Cardiac muscle cell (in vitro differentiated cells and primary cell): ENCODE measurements at regions not wholly inside any gene's neighbourhood (a gene's known extent, or its start where the extent isn't known, plus 50 kb on each side); places are given as distances from the start of the nearest gene placed in this dataset.

Experiments
- DNase-seq, 2 donors: peaks; one replicate each; pipeline versions ENCODE4 v3.0.0 to v3.0.0-alpha.2; 2010 to 2017; ENCODE audit warnings: low read depth in 1 of 2, low spot score in 1 of 2
- H3K27ac ChIP-seq: fragments of 200-600 bp; sonication (generic); 2 replicates; pipeline ENCODE4 v1.5.1; 2016
- H3K27me3 ChIP-seq: fragments of 200-600 bp; sonication (generic); 2 replicates; pipeline ENCODE4 v1.6.0; 2016; ENCODE audit warnings: control low read depth
- H3K36me3 ChIP-seq: fragments of 200-600 bp; sonication (generic); 2 replicates; pipeline ENCODE4 v1.5.1; 2016; ENCODE audit warnings: control low read depth
- H3K4me1 ChIP-seq: fragments of 200-600 bp; sonication (generic); 2 replicates; pipeline ENCODE4 v1.8.1; 2017; ENCODE audit warnings: low read depth, mild to moderate bottlenecking, mixed run types
- H3K4me3 ChIP-seq: fragments of 200-600 bp; sonication (generic); 2 replicates; pipeline ENCODE4 v1.5.1; 2016; ENCODE audit warnings: mild to moderate bottlenecking
- H3K9me3 ChIP-seq: fragments of 200-600 bp; sonication (generic); 2 replicates; pipeline ENCODE4 v1.5.1; 2017; ENCODE audit warnings: low read depth, mild to moderate bottlenecking, control low read depth
- TF ChIP-seq, protein P1 (sequence below): IDR thresholded peaks from 2 replicates; pipeline ENCODE4 v1.5.1; 2012; ENCODE audit warnings: low read depth, mild to moderate bottlenecking, low read length

- no peak overlapping the region for H3K27ac ChIP-seq
- H3K27me3 ChIP-seq = peaks cover 11% of the 10 kb centered on the region
- DNase-seq = no peak
- no peak overlapping the region for H3K4me3 ChIP-seq
- H3K9me3 ChIP-seq = no peaks in the 10 kb centered on the region
- H3K36me3 ChIP-seq = no peaks in the 10 kb centered on the region
- TF ChIP-seq, protein P1, sequence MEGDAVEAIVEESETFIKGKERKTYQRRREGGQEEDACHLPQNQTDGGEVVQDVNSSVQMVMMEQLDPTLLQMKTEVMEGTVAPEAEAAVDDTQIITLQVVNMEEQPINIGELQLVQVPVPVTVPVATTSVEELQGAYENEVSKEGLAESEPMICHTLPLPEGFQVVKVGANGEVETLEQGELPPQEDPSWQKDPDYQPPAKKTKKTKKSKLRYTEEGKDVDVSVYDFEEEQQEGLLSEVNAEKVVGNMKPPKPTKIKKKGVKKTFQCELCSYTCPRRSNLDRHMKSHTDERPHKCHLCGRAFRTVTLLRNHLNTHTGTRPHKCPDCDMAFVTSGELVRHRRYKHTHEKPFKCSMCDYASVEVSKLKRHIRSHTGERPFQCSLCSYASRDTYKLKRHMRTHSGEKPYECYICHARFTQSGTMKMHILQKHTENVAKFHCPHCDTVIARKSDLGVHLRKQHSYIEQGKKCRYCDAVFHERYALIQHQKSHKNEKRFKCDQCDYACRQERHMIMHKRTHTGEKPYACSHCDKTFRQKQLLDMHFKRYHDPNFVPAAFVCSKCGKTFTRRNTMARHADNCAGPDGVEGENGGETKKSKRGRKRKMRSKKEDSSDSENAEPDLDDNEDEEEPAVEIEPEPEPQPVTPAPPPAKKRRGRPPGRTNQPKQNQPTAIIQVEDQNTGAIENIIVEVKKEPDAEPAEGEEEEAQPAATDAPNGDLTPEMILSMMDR = no peak
- H3K4me1 ChIP-seq = peaks cover 46% of the 10 kb centered on the region
Observed at GRCh38 chr11:123304828-123305466, 109.9 kb upstream of the CLMP start.

GRCh38 chr11:123303924-123304323 is 108.9 kb upstream of the CLMP start:
- H3K4me1 ChIP-seq = peaks cover 46% of the 10 kb centered on the region
- DNase-seq = no peak
- H3K27me3 ChIP-seq = peaks cover 11% of the 10 kb centered on the region
- no peak overlapping the region for H3K4me3 ChIP-seq
- TF ChIP-seq, protein P1 = no peak
- no peaks in the 10 kb centered on the region for H3K9me3 ChIP-seq
- no peak overlapping the region for H3K27ac ChIP-seq
- H3K36me3 ChIP-seq = no peaks in the 10 kb centered on the region

DNA sequence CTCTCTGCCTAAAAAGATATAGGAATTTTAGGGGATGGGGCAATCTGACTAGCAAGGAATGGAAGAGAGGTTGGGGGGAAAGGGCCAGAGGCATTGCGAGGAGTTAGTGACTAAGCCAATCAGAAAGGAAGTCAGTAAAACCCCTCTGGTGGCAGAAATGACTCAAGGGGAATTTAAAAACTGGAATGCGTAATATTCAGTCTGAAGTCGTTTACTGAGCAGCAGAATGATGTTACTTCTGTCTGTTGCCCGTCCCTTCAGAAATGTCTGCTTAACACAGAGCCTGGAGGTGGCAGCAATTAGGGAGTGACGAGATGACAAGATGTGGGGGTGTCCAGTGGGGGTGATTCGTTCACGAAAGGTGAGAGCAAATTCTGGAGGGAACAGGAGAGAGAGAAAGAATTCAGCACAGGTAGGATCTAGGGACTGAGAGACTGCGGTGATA is 107.7 kb upstream of the CLMP start:
- H3K9me3 ChIP-seq = no peaks in the 10 kb centered on the region
- H3K36me3 ChIP-seq = no peaks in the 10 kb centered on the region
- peaks cover 40% of the 10 kb centered on the region for H3K4me1 ChIP-seq
- peaks cover 11% of the 10 kb centered on the region for H3K27me3 ChIP-seq
- peak in 1 of 2 donors; percentile 56 for DNase-seq
- H3K4me3 ChIP-seq = no peak overlapping the region
- H3K27ac ChIP-seq = no peak overlapping the region
- TF ChIP-seq, protein P1 = no peak

- Histone ChIP-seq H3K27me3 (peaks cover 12% of the 10 kb centered on the region), H3K36me3 (no peaks in the 10 kb centered on the region), H3K4me3 (peak overlapping the region; percentile 17), H3K9me3 (no peaks in the 10 kb centered on the region), H3K27ac (peak overlapping the region; percentile 9), H3K4me1 (peaks cover 31% of the 10 kb centered on the region)
- peak; percentile 55 to 91 for DNase-seq
- TF ChIP-seq, protein P1 = peak; percentile 73
Observed at GRCh38 chr11:123301696-123302400, 106.8 kb upstream of the CLMP start.

GRCh38 chr11:123301013-123301591 is 106.1 kb upstream of the CLMP start:
- peak in 1 of 2 donors; percentile 74 for DNase-seq
- peaks cover 26% of the 10 kb centered on the region for H3K4me1 ChIP-seq
- H3K27ac ChIP-seq = no peak overlapping the region
- no peaks in the 10 kb centered on the region for H3K36me3 ChIP-seq
- peaks cover 16% of the 10 kb centered on the region for H3K27me3 ChIP-seq
- no peak overlapping the region for H3K4me3 ChIP-seq
- no peaks in the 10 kb centered on the region for H3K9me3 ChIP-seq
- TF ChIP-seq, protein P1 = no peak
